ENCODE measurements at regions not wholly inside any gene's neighbourhood (a gene's known extent, or its start where the extent isn't known, plus 50 kb on each side); places are given as distances from the start of the nearest gene placed in this dataset.

GRCh38 chr6:62345962-62346689 is 60.1 kb upstream of the KHDRBS2 start:
- ChIA-PET POLR2A (no interaction called here), CTCF (no interaction called here)

GRCh38 chr6:62345446-62345845 is 59.4 kb upstream of the KHDRBS2 start:
- ChIA-PET POLR2A (no interaction called here), CTCF (no interaction called here)

GRCh38 chr6:62344850-62345249 is 58.8 kb upstream of the KHDRBS2 start:
- ChIA-PET CTCF (no interaction called here), POLR2A (no interaction called here)

GRCh38 chr6:62338477-62338876 is 52.5 kb upstream of the KHDRBS2 start:
- POLR2A ChIA-PET = no interaction called here
- CTCF ChIA-PET = no interaction called here
